ENCODE measurements at regions not wholly inside any gene's neighbourhood (a gene's known extent, or its start where the extent isn't known, plus 50 kb on each side); places are given as distances from the start of the nearest gene placed in this dataset.
A peak's percentile ranks its signal among the peaks of the same experiment; 100 is the strongest.
"Not testable (repeated sequence)": the region's sequence is repeated elsewhere in the genome, so short reads cannot be mapped to it uniquely, and the experiment has no call there.

- peak overlapping the region in 1 of 2 donors; percentile 44 for H3K4me3 ChIP-seq
- H3K9me3 ChIP-seq, result no peaks in the 10 kb centered on the region
- H3K27ac ChIP-seq, result peak overlapping the region in 1 of 4 donors; percentile 44
- ATAC-seq, result no peak
- 18 to 23% methylated on average over 4 to 27 of the region's 107 CpGs for WGBS, 2 donors (ENCODE audit: low coverage in 1 of 2)
- peaks cover 0 to 12% of the 10 kb centered on the region in 2 donors for H3K36me3 ChIP-seq
- peaks cover 59% of the 10 kb centered on the region for H3K27me3 ChIP-seq
- H3K4me1 ChIP-seq, result peaks cover 3 to 68% (median 54%) of the 10 kb centered on the region in 3 donors
- TF ChIP-seq POLR2AphosphoS5 (IDR thresholded peaks at IDR 0.05) (no peak), EP300 (IDR thresholded peaks at IDR 0.05) (no peak), POLR2A (IDR thresholded peaks at IDR 0.05) (no peak), CTCF (IDR thresholded peaks at IDR 0.05) (no peak)
Measured at GRCh38 chr17:64778240-64779097, 116.4 kb upstream of the SMURF2 start.

- no peaks in the 10 kb centered on the region for H3K9me3 ChIP-seq
- H3K27me3 ChIP-seq, result peaks cover 51% of the 10 kb centered on the region
- WGBS, 2 donors (ENCODE audit: low coverage in 1 of 2), result 23% methylated on average over 15 to 17 of the region's 21 CpGs
- TF ChIP-seq POLR2AphosphoS5 (IDR thresholded peaks at IDR 0.05) (no peak), POLR2A (IDR thresholded peaks at IDR 0.05) (no peak), CTCF (IDR thresholded peaks at IDR 0.05) (no peak), EP300 (IDR thresholded peaks at IDR 0.05) (no peak)
- H3K4me1 ChIP-seq, result peaks cover 3 to 68% (median 54%) of the 10 kb centered on the region in 3 donors
- peak overlapping the region in 1 of 2 donors; percentile 44 for H3K4me3 ChIP-seq
- H3K27ac ChIP-seq, result peak overlapping the region in 3 of 4 donors; percentile 31 to 66 (median 45)
- no peak for ATAC-seq
- peaks cover 0 to 3% of the 10 kb centered on the region in 2 donors for H3K36me3 ChIP-seq
Measured at GRCh38 chr17:64777415-64778239, 115.5 kb upstream of the SMURF2 start.

- H3K27ac ChIP-seq, result peak overlapping the region in 3 of 4 donors; percentile 31 to 66 (median 45)
- ATAC-seq, result peak; percentile 81
- H3K27me3 ChIP-seq, result peaks cover 43% of the 10 kb centered on the region
- H3K36me3 ChIP-seq, H3K9me3 ChIP-seq: not testable (repeated sequence)
- WGBS, 2 donors (ENCODE audit: low coverage in 1 of 2), result 0% methylated on average over 4 to 8 of the region's 38 CpGs
- H3K4me3 ChIP-seq, result peak overlapping the region in 1 of 2 donors; percentile 44
- TF ChIP-seq CTCF (IDR thresholded peaks at IDR 0.05) (peak in 3 of 4 experiments; percentile 94 to 97 (median 96)), POLR2AphosphoS5 (IDR thresholded peaks at IDR 0.05) (peak; percentile 44), POLR2A (IDR thresholded peaks at IDR 0.05) (peak in 1 of 2 donors; percentile 14)
- H3K4me1 ChIP-seq, result peaks cover 3 to 62% (median 52%) of the 10 kb centered on the region in 3 donors
Measured at GRCh38 chr17:64776720-64777414, 114.8 kb upstream of the SMURF2 start.

GRCh38 chr17:64775701-64776570 is 113.8 kb upstream of the SMURF2 start:
- H3K9me3 ChIP-seq, result no peaks in the 10 kb centered on the region
- H3K27ac ChIP-seq, result peak overlapping the region in 2 of 4 donors; percentile 31 to 66
- no peak for ATAC-seq
- WGBS, 2 donors (ENCODE audit: low coverage in 1 of 2), result 77% methylated on average over 4 to 6 of the region's 15 CpGs
- no peaks in the 10 kb centered on the region for H3K36me3 ChIP-seq
- TF ChIP-seq POLR2AphosphoS5 (IDR thresholded peaks at IDR 0.05) (no peak), EP300 (IDR thresholded peaks at IDR 0.05) (no peak), CTCF (IDR thresholded peaks at IDR 0.05) (no peak), POLR2A (IDR thresholded peaks at IDR 0.05) (no peak)
- peaks cover under 1 to 53% (median 43%) of the 10 kb centered on the region in 3 donors for H3K4me1 ChIP-seq
- no peak overlapping the region for H3K4me3 ChIP-seq
- H3K27me3 ChIP-seq, result peaks cover 34% of the 10 kb centered on the region

Measured in gastroesophageal sphincter (tissue), 4 donors.